ENCODE measurements at regions not wholly inside any gene's neighbourhood (a gene's known extent, or its start where the extent isn't known, plus 50 kb on each side); places are given as distances from the start of the nearest gene placed in this dataset.

DNA sequence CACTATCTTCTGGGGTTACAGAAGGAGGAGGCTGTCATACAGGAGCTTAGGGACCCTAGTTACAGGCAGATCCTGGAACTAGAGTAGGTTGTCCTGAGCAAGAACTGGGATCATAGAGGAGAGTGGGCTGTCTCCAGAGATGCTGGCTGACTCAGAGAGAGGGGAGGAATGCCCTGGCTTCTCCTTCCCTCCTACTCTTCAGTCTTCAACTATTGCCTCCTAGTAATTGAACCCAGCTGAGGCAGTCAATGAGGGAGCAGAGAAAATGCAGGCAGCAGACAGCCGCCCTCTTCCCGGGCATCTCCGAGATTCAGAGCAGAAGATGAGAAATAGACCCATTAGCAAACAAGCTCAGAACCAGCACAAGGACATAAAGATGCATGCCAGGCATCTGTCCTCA, 118.3 kb upstream of the PDE5A start:
- H3K4me3 ChIP-seq (ENCODE audit: low read length), result no peak overlapping the region
- no peaks in the 10 kb centered on the region for H3K36me3 ChIP-seq (ENCODE audit: control insufficient read depth in 2 of 3, insufficient read depth in 3 of 3, low read length in 3 of 3)
- no peak overlapping the region for H3K27ac ChIP-seq (ENCODE audit: low read depth, low read length)
- no peaks in the 10 kb centered on the region for H3K4me1 Mint-ChIP-seq
- H3K4me1 ChIP-seq (ENCODE audit: control insufficient read depth in 2 of 2, insufficient read depth in 2 of 2, low read length in 2 of 2), result no peaks in the 10 kb centered on the region
- no peaks in the 10 kb centered on the region for H3K27me3 ChIP-seq (ENCODE audit: control insufficient read depth in 2 of 2, insufficient read depth in 2 of 2, low read length in 2 of 2)
- DNase-seq (no peak), ATAC-seq (no peak)
- H3K9me3 Mint-ChIP-seq, result no peaks in the 10 kb centered on the region
- POLR2A ChIA-PET, result no interaction called here
- H3K36me3 Mint-ChIP-seq, result no peaks in the 10 kb centered on the region
- H3K9me3 ChIP-seq (ENCODE audit: control insufficient read depth in 2 of 3, low read length in 3 of 3), result no peaks in the 10 kb centered on the region
- CTCF ChIA-PET, result no interaction called here
- H3K4me3 Mint-ChIP-seq, result no peak overlapping the region
- no peak overlapping the region for H3K27ac Mint-ChIP-seq
- H3K27me3 Mint-ChIP-seq, result peaks cover 3 to 43% (median 24%) of the 10 kb centered on the region in 5 donors
- intact Hi-C loops (cut with micrococcal nuclease), result no loop called here

DNA sequence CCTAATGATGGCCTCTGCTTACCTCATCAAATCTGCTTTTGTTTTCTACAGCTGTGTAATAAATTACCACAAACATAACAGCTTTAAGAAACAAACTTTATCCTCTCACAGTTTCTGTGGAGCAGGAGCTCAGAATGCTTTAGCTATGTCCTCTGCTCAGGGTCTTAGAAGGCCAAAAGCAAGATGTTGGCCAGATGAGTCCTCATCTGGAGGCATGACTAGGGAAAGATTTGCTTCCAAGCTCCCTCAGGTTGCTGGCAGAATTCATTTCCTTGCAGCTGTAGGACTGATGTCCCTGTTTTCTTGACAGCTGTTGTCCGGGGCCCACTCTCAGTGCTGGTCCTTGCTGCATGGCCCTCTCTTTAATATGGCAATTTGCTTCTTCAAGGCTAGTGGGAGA, 116.7 kb upstream of the PDE5A start:
- no peaks in the 10 kb centered on the region for H3K36me3 Mint-ChIP-seq
- H3K27me3 ChIP-seq (ENCODE audit: control insufficient read depth in 2 of 2, insufficient read depth in 2 of 2, low read length in 2 of 2), result no peaks in the 10 kb centered on the region
- H3K36me3 ChIP-seq (ENCODE audit: control insufficient read depth in 2 of 3, insufficient read depth in 3 of 3, low read length in 3 of 3), result no peaks in the 10 kb centered on the region
- H3K27ac ChIP-seq (ENCODE audit: low read depth, low read length), result no peak overlapping the region
- H3K4me1 Mint-ChIP-seq, result no peaks in the 10 kb centered on the region
- H3K27me3 Mint-ChIP-seq, result peaks cover 1 to 45% (median 22%) of the 10 kb centered on the region in 5 donors
- intact Hi-C loops (cut with micrococcal nuclease), result no loop called here
- CTCF ChIA-PET, result no interaction called here
- H3K27ac Mint-ChIP-seq, result no peak overlapping the region
- no peaks in the 10 kb centered on the region for H3K9me3 Mint-ChIP-seq
- DNase-seq (no peak), ATAC-seq (no peak)
- POLR2A ChIA-PET, result no interaction called here
- no peak overlapping the region for H3K4me3 ChIP-seq (ENCODE audit: low read length)
- H3K4me3 Mint-ChIP-seq, result no peak overlapping the region
- H3K4me1 ChIP-seq (ENCODE audit: control insufficient read depth in 2 of 2, insufficient read depth in 2 of 2, low read length in 2 of 2), result no peaks in the 10 kb centered on the region
- H3K9me3 ChIP-seq (ENCODE audit: control insufficient read depth in 2 of 3, low read length in 3 of 3), result no peaks in the 10 kb centered on the region

DNA sequence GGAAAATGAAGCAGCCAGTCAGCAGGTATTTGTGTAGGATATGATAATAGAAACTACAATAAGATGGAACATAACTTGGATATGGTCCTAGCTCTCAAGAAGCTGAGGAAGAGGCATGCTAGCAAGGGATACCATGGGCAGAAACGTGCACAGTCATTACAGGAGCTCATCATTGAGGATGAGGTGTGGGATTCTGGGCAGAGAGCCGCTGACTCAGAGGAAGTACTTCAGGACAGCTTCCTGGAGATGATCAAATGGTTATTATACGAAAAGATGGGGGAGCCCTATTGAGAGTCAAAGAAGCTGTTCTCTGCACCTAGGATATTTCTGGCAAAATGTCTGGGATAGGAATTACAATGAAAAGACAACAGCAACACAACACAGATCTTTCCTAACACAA, 116.0 kb upstream of the PDE5A start:
- H3K27ac Mint-ChIP-seq, result no peak overlapping the region
- POLR2A ChIA-PET, result no interaction called here
- H3K27me3 Mint-ChIP-seq, result peaks cover 1 to 44% (median 22%) of the 10 kb centered on the region in 5 donors
- H3K4me3 Mint-ChIP-seq, result no peak overlapping the region
- no peaks in the 10 kb centered on the region for H3K4me1 ChIP-seq (ENCODE audit: control insufficient read depth in 2 of 2, insufficient read depth in 2 of 2, low read length in 2 of 2)
- H3K36me3 Mint-ChIP-seq, result no peaks in the 10 kb centered on the region
- no peaks in the 10 kb centered on the region for H3K9me3 ChIP-seq (ENCODE audit: control insufficient read depth in 2 of 3, low read length in 3 of 3)
- CTCF ChIA-PET, result no interaction called here
- H3K4me3 ChIP-seq (ENCODE audit: low read length), result no peak overlapping the region
- no peaks in the 10 kb centered on the region for H3K27me3 ChIP-seq (ENCODE audit: control insufficient read depth in 2 of 2, insufficient read depth in 2 of 2, low read length in 2 of 2)
- H3K27ac ChIP-seq (ENCODE audit: low read depth, low read length), result no peak overlapping the region
- no peaks in the 10 kb centered on the region for H3K9me3 Mint-ChIP-seq
- ATAC-seq, result no peak
- intact Hi-C loops (cut with micrococcal nuclease), result no loop called here
- H3K36me3 ChIP-seq (ENCODE audit: control insufficient read depth in 2 of 3, insufficient read depth in 3 of 3, low read length in 3 of 3), result no peaks in the 10 kb centered on the region
- no peak for DNase-seq
- no peaks in the 10 kb centered on the region for H3K4me1 Mint-ChIP-seq

DNA sequence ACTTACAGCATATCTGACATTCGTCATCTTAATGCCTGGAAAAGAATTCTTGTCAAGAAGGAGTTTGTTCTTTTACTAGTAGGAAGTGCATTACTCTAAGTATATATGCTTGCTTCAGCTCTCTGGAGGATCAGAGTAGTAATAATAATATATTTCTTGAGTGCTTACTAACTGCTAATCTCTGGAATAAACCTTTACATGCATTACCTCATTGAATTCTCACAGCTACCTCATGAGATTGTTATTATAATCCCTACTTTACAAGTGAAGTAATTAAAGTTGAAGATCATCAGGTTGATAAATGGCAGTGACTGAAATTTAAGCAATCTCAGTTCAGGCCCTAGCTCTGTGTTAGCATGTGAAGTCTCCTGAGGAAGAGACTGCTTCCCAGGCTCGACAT, 115.0 kb upstream of the PDE5A start:
- Mint-ChIP-seq H3K4me3 (no peak overlapping the region), H3K36me3 (no peaks in the 10 kb centered on the region), H3K27me3 (peaks cover 0 to 44% (median 22%) of the 10 kb centered on the region in 5 donors), H3K27ac (no peak overlapping the region), H3K4me1 (no peaks in the 10 kb centered on the region), H3K9me3 (no peaks in the 10 kb centered on the region)
- H3K27ac ChIP-seq (ENCODE audit: low read depth, low read length), result no peak overlapping the region
- H3K4me1 ChIP-seq (ENCODE audit: control insufficient read depth in 2 of 2, insufficient read depth in 2 of 2, low read length in 2 of 2), result no peaks in the 10 kb centered on the region
- POLR2A ChIA-PET, result no interaction called here
- intact Hi-C loops (cut with micrococcal nuclease), result no loop called here
- ATAC-seq (no peak), DNase-seq (no peak)
- no peaks in the 10 kb centered on the region for H3K27me3 ChIP-seq (ENCODE audit: control insufficient read depth in 2 of 2, insufficient read depth in 2 of 2, low read length in 2 of 2)
- no peaks in the 10 kb centered on the region for H3K36me3 ChIP-seq (ENCODE audit: control insufficient read depth in 2 of 3, insufficient read depth in 3 of 3, low read length in 3 of 3)
- H3K9me3 ChIP-seq (ENCODE audit: control insufficient read depth in 2 of 3, low read length in 3 of 3), result no peaks in the 10 kb centered on the region
- H3K4me3 ChIP-seq (ENCODE audit: low read length), result no peak overlapping the region
- CTCF ChIA-PET, result no interaction called here

DNA sequence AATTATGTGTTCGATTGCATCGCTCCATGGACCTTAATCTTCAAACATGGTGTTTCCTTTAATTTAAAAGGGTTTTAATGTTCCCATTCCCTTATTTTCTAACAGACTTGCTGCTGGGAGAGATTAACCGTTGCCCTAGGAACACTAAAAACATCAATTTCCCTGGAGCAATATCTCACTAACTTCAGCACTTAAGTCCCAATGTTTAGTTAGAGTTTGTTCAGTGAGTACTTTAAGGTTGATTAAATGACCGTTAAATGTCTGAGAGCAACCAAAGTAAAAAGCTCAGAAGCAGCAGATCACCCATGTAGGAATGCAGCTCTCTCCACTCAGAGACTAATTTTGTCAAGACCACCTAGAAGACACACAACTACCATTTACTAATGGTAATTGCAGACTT, 111.2 kb upstream of the PDE5A start:
- no peaks in the 10 kb centered on the region for H3K4me1 Mint-ChIP-seq

DNA sequence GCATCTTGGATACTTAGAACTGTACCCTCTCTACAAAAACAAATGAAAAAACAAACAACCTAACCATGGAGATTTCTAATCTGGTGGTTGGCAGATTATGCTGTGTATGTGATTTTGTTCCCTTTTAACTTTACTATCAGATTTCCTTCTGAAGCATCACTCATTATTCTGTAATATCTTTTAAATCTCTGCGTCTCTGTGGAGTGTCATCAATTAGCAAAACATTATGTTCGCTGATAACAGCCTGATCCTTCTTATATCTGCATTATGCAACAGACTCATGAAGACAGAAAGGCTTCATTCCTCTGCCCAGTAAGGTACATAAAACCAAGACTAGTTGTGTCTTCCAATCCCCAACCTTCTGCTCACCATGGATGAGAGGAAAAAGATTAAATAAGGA, 110.3 kb upstream of the PDE5A start:
- H3K36me3 Mint-ChIP-seq, result no peaks in the 10 kb centered on the region
- no peaks in the 10 kb centered on the region for H3K4me1 ChIP-seq (ENCODE audit: control insufficient read depth in 2 of 2, insufficient read depth in 2 of 2, low read length in 2 of 2)
- H3K27ac ChIP-seq (ENCODE audit: low read depth, low read length), result no peak overlapping the region
- H3K27ac Mint-ChIP-seq, result no peak overlapping the region
- no peaks in the 10 kb centered on the region for H3K9me3 ChIP-seq (ENCODE audit: control insufficient read depth in 2 of 3, low read length in 3 of 3)
- no peaks in the 10 kb centered on the region for H3K27me3 ChIP-seq (ENCODE audit: control insufficient read depth in 2 of 2, insufficient read depth in 2 of 2, low read length in 2 of 2)
- H3K4me1 Mint-ChIP-seq, result no peaks in the 10 kb centered on the region
- no peak overlapping the region for H3K4me3 ChIP-seq (ENCODE audit: low read length)
- no peaks in the 10 kb centered on the region for H3K36me3 ChIP-seq (ENCODE audit: control insufficient read depth in 2 of 3, insufficient read depth in 3 of 3, low read length in 3 of 3)
- no peak for ATAC-seq
- DNase-seq, result no peak
- peaks cover 2 to 31% (median 7%) of the 10 kb centered on the region in 5 donors for H3K27me3 Mint-ChIP-seq
- intact Hi-C loops (cut with micrococcal nuclease), result no loop called here
- CTCF ChIA-PET, result no interaction called here
- H3K4me3 Mint-ChIP-seq, result no peak overlapping the region
- POLR2A ChIA-PET, result no interaction called here
- no peaks in the 10 kb centered on the region for H3K9me3 Mint-ChIP-seq

More for the DNA sequence above, 111.2 kb upstream of the PDE5A start:
- Mint-ChIP-seq H3K36me3 (no peaks in the 10 kb centered on the region), H3K4me3 (no peak overlapping the region), H3K27me3 (peaks cover 2 to 32% (median 13%) of the 10 kb centered on the region in 5 donors), H3K27ac (no peak overlapping the region), H3K9me3 (no peaks in the 10 kb centered on the region)
- Histone ChIP-seq H3K27me3 (ENCODE audit: control insufficient read depth in 2 of 2, insufficient read depth in 2 of 2, low read length in 2 of 2) (no peaks in the 10 kb centered on the region), H3K4me3 (ENCODE audit: low read length) (no peak overlapping the region), H3K36me3 (ENCODE audit: control insufficient read depth in 2 of 3, insufficient read depth in 3 of 3, low read length in 3 of 3) (no peaks in the 10 kb centered on the region), H3K27ac (ENCODE audit: low read depth, low read length) (no peak overlapping the region), H3K4me1 (ENCODE audit: control insufficient read depth in 2 of 2, insufficient read depth in 2 of 2, low read length in 2 of 2) (no peaks in the 10 kb centered on the region), H3K9me3 (ENCODE audit: control insufficient read depth in 2 of 3, low read length in 3 of 3) (no peaks in the 10 kb centered on the region)
- ChIA-PET POLR2A (no interaction called here), CTCF (no interaction called here)
- intact Hi-C loops (cut with micrococcal nuclease), result no loop called here
- no peak for ATAC-seq
- no peak for DNase-seq

DNA sequence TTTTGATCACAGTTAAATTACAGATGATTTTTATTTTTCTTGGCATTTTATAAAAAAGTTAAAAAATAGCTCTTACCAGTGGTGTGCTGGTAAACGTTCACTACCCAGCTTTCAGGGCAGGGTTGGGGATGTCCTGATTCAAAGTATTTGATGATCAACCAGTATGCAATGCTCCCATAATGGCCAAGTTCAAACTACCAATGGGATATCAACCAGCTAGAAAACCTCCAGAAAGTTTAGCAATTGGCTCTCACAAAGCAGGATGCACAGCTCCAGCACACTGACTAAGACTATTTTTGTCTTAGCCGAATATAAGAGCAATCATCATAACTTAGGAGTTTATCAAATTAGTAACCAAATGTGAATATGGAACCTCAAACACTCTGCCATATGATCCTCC, 108.0 kb upstream of the PDE5A start:
- intact Hi-C loops (cut with micrococcal nuclease), result no loop called here
- no peaks in the 10 kb centered on the region for H3K4me1 Mint-ChIP-seq
- ATAC-seq, result no peak
- no peaks in the 10 kb centered on the region for H3K36me3 Mint-ChIP-seq
- Histone ChIP-seq H3K4me1 (ENCODE audit: control insufficient read depth in 2 of 2, insufficient read depth in 2 of 2, low read length in 2 of 2) (no peaks in the 10 kb centered on the region), H3K9me3 (ENCODE audit: control insufficient read depth in 2 of 3, low read length in 3 of 3) (no peaks in the 10 kb centered on the region), H3K36me3 (ENCODE audit: control insufficient read depth in 2 of 3, insufficient read depth in 3 of 3, low read length in 3 of 3) (no peaks in the 10 kb centered on the region), H3K27ac (ENCODE audit: low read depth, low read length) (no peak overlapping the region), H3K4me3 (ENCODE audit: low read length) (no peak overlapping the region), H3K27me3 (ENCODE audit: control insufficient read depth in 2 of 2, insufficient read depth in 2 of 2, low read length in 2 of 2) (no peaks in the 10 kb centered on the region)
- peaks cover 0 to 14% (median 3%) of the 10 kb centered on the region in 5 donors for H3K27me3 Mint-ChIP-seq
- no peaks in the 10 kb centered on the region for H3K9me3 Mint-ChIP-seq
- ChIA-PET CTCF (no interaction called here), POLR2A (no interaction called here)
- DNase-seq, result no peak
- H3K4me3 Mint-ChIP-seq, result no peak overlapping the region
- no peak overlapping the region for H3K27ac Mint-ChIP-seq

All from naive thymus-derived CD4-positive, alpha-beta T cell (primary cell).